ENCODE measurements at regions not wholly inside any gene's neighbourhood (a gene's known extent, or its start where the extent isn't known, plus 50 kb on each side); places are given as distances from the start of the nearest gene placed in this dataset.

GRCh38 chr9:79221084-79221483, 350.7 kb upstream of the TLE4 start:
- H3K4me3 ChIP-seq (ENCODE audit: extremely low read depth in 1 of 4, insufficient read depth in 2 of 4, low read depth in 3 of 4, low read length in 4 of 4) = no peak overlapping the region
- FAIRE-seq (no peak), DNase-seq (ENCODE audit: low read depth in 1 of 2, low spot score in 2 of 2) (no peak)
- H3K18ac ChIP-seq (ENCODE audit: extremely low read depth, low read length) = no peak overlapping the region
- no peak overlapping the region for H3K4ac ChIP-seq (replicated peaks; ENCODE audit: insufficient read length, low read depth, low read length)
- H3K36me3 ChIP-seq (ENCODE audit: control insufficient read depth in 2 of 4, insufficient read depth in 4 of 4, low read length in 3 of 4) = no peaks in the 10 kb centered on the region
- no peak overlapping the region for H3K27ac ChIP-seq (ENCODE audit: low read depth, low read length)
- H2BK12ac ChIP-seq (ENCODE audit: low read depth, low read length) = no peak overlapping the region
- H4K91ac ChIP-seq (replicated peaks; ENCODE audit: insufficient read length, low read length) = no peak overlapping the region
- no peak overlapping the region for H2AFZ ChIP-seq (ENCODE audit: low read length)
- no peak overlapping the region for H2BK15ac ChIP-seq (ENCODE audit: low read length)
- H2BK20ac ChIP-seq (ENCODE audit: low read length) = no peak overlapping the region
- H3K14ac ChIP-seq (ENCODE audit: insufficient read length) = no peak overlapping the region
- H4K20me1 ChIP-seq (replicated peaks in 1 of 2; ENCODE audit: control insufficient read depth in 1 of 2, insufficient read depth in 2 of 2, low read length in 2 of 2) = no peaks in the 10 kb centered on the region
- peaks cover 0 to 4% of the 10 kb centered on the region in 2 experiments; a peak in 1 of 4 replicates for H3K9me3 ChIP-seq (ENCODE audit: insufficient read depth in 2 of 2, low read depth in 1 of 2, low read length in 1 of 2)
- ChIA-PET POLR2A (ENCODE audit: partially characterized antibody) (no interaction called here), CTCF (ENCODE audit: partially characterized antibody) (interaction anchor here (0.6 to 2.3 kb wide), 3 partner anchors 13 to 190 kb away, joined by 3 to 9 read pairs (median 4); no protein-coding TSS in a partner anchor)
- no peak overlapping the region for H3K9ac ChIP-seq (replicated peaks in 1 of 4; ENCODE audit: extremely low read depth in 1 of 4, low read depth in 3 of 4, low read length in 3 of 4)
- H3K23me2 ChIP-seq (ENCODE audit: low read depth, low read length) = no peaks in the 10 kb centered on the region; the same call in 1 of the 2 replicates
- H3K23ac ChIP-seq (ENCODE audit: insufficient read length) = no peak overlapping the region
- no peak overlapping the region for H3K4me2 ChIP-seq (ENCODE audit: insufficient read depth in 1 of 2, low read depth in 2 of 2, low read length in 2 of 2)
- no peaks in the 10 kb centered on the region for H3K27me3 ChIP-seq (replicated peaks in 1 of 4; ENCODE audit: control insufficient read depth in 3 of 4, extremely low read depth in 1 of 4, insufficient read depth in 3 of 4, low read length in 3 of 4)
- H4K8ac ChIP-seq (ENCODE audit: extremely low read depth, insufficient read depth, low read length) = no peak overlapping the region
- no peak overlapping the region for H3K56ac ChIP-seq (replicated peaks; ENCODE audit: insufficient read length, low read depth, low read length)
- WGBS, 2 experiments (ENCODE audit: extremely low coverage in 1 of 2, insufficient coverage in 1 of 2, insufficient read length in 1 of 2, insufficient replicate concordance in 2 of 2, low coverage in 1 of 2, low lambda C conversion rate in 2 of 2, missing lambda C conversion rate in 1 of 2) = 100% methylated on average over 1 of the region's 1 CpG; no CpG with 5 or more reads in 1 of the 2 experiments
- H2BK5ac ChIP-seq (ENCODE audit: low read depth, low read length) = no peak overlapping the region
- no peaks in the 10 kb centered on the region for H3K4me1 ChIP-seq (replicated peaks in 1 of 4; ENCODE audit: control insufficient read depth in 3 of 4, insufficient read depth in 4 of 4, low read length in 3 of 4)
- no peaks in the 10 kb centered on the region for H3K79me2 ChIP-seq (ENCODE audit: control insufficient read depth in 1 of 2, insufficient read depth in 2 of 2, low read length in 2 of 2)
- H3K79me1 ChIP-seq (ENCODE audit: low read depth, low read length) = no peaks in the 10 kb centered on the region
- H2AK5ac ChIP-seq (ENCODE audit: low read depth, low read length) = no peak overlapping the region
- H4K5ac ChIP-seq (ENCODE audit: insufficient read length, low read depth, low read length) = no peak overlapping the region
- no peak overlapping the region for H2BK120ac ChIP-seq (replicated peaks; ENCODE audit: low read depth, low read length)
- TF ChIP-seq ZNF274 (IDR thresholded peaks at IDR 0.05; ENCODE audit: borderline replicate concordance, extremely low read depth, low read length) = no peak
- no peak for TF ChIP-seq ATF2 (IDR thresholded peaks at IDR 0.05; ENCODE audit: low read length)
- no peak for TF ChIP-seq MAX (IDR thresholded peaks at IDR 0.05)
- no peak for TF ChIP-seq RFX5 (IDR thresholded peaks at IDR 0.05; ENCODE audit: borderline replicate concordance, low read depth, low read length)
- TF ChIP-seq BCL11A (IDR thresholded peaks at IDR 0.05; ENCODE audit: low read depth in 2 of 2, low read length in 2 of 2) = no peak
- no peak for TF ChIP-seq FOSL1 (IDR thresholded peaks at IDR 0.05; ENCODE audit: insufficient read depth, low read depth, low read length)
- no peak for TF ChIP-seq CHD1 (IDR thresholded peaks at IDR 0.05; ENCODE audit: low read depth, low read length)
- TF ChIP-seq MAFK (IDR thresholded peaks at IDR 0.05; ENCODE audit: low read depth, low read length) = no peak
- TF ChIP-seq CTBP2 (IDR thresholded peaks at IDR 0.05; ENCODE audit: borderline replicate concordance, insufficient read depth, insufficient read length, low read length) = no peak
- TF ChIP-seq EZH2 (IDR thresholded peaks at IDR 0.05; ENCODE audit: low read depth, low read length, severe bottlenecking) = no peak
- no peak for TF ChIP-seq HDAC2 (IDR thresholded peaks at IDR 0.05; ENCODE audit: borderline replicate concordance in 1 of 2, low read depth in 2 of 2, low read length in 2 of 2)
- no peak for TF ChIP-seq EP300 (IDR thresholded peaks at IDR 0.05; ENCODE audit: borderline replicate concordance in 1 of 2, low read depth in 2 of 2, low read length in 2 of 2)
